ENCODE measurements at regions not wholly inside any gene's neighbourhood (a gene's known extent, or its start where the extent isn't known, plus 50 kb on each side); places are given as distances from the start of the nearest gene placed in this dataset.

GRCh38 chr9:13588151-13589033 is 308.9 kb upstream of the MPDZ start:
- H3K27ac ChIP-seq (ENCODE audit: extremely low read depth, low read depth, low read length) = no peak overlapping the region
- no peaks in the 10 kb centered on the region for H3K36me3 ChIP-seq (ENCODE audit: control insufficient read depth, insufficient read depth, low read length)
- no peaks in the 10 kb centered on the region for H3K4me1 ChIP-seq (replicated peaks in 1 of 2; ENCODE audit: control insufficient read depth in 2 of 2, insufficient read depth in 2 of 2, low read length in 2 of 2)
- no peak overlapping the region for H2AFZ ChIP-seq (ENCODE audit: low read depth, low read length)
- H3K27me3 ChIP-seq (ENCODE audit: control insufficient read depth in 2 of 2, insufficient read depth in 2 of 2, low read length in 2 of 2) = no peaks in the 10 kb centered on the region
- no peak for DNase-seq (ENCODE audit: extremely low read depth in 1 of 4, low spot score in 3 of 4)
- ATAC-seq = no peak
- WGBS (ENCODE audit: insufficient coverage, low coverage, missing lambda C conversion rate) = 2% methylated on average over 4 of the region's 6 CpGs
- H3K9ac ChIP-seq (ENCODE audit: insufficient read depth in 1 of 2, low read depth in 2 of 2, low read length in 2 of 2) = no peak overlapping the region
- no TSS peak for BruUV-seq (replicated peaks)
- TF ChIP-seq ZNF134 (CRISPR knock-in tag; conservative IDR thresholded peaks at IDR 0.05) (no peak), CREM (IDR thresholded peaks at IDR 0.05; ENCODE audit: low read depth) (no peak), MTA1 (IDR thresholded peaks at IDR 0.05; ENCODE audit: borderline replicate concordance) (no peak), BACH1 (tag; IDR thresholded peaks at IDR 0.05) (no peak), TCFL5 (CRISPR knock-in tag; conservative IDR thresholded peaks at IDR 0.05) (no peak), SP1 (CRISPR knock-in tag; IDR thresholded peaks at IDR 0.05) (no peak), MEF2A (IDR thresholded peaks at IDR 0.05; ENCODE audit: control insufficient read depth, low read depth, low read length) (no peak), TRIM24 (IDR thresholded peaks at IDR 0.05) (no peak), ZBTB11 (CRISPR knock-in tag; IDR thresholded peaks at IDR 0.05) (no peak), PHF20 (IDR thresholded peaks at IDR 0.05; ENCODE audit: partially characterized antibody) (no peak)
- TF ChIP-seq, protein P1, sequence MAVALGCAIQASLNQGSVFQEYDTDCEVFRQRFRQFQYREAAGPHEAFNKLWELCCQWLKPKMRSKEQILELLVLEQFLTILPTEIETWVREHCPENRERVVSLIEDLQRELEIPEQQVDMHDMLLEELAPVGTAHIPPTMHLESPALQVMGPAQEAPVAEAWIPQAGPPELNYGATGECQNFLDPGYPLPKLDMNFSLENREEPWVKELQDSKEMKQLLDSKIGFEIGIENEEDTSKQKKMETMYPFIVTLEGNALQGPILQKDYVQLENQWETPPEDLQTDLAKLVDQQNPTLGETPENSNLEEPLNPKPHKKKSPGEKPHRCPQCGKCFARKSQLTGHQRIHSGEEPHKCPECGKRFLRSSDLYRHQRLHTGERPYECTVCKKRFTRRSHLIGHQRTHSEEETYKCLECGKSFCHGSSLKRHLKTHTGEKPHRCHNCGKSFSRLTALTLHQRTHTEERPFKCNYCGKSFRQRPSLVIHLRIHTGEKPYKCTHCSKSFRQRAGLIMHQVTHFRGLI (CRISPR knock-in tag; IDR thresholded peaks at IDR 0.05) = no peak
- TF ChIP-seq, protein P2, sequence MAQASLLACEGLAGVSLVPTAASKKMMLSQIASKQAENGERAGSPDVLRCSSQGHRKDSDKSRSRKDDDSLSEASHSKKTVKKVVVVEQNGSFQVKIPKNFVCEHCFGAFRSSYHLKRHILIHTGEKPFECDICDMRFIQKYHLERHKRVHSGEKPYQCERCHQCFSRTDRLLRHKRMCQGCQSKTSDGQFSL (CRISPR knock-in tag; IDR thresholded peaks at IDR 0.05) = no peak
- TF ChIP-seq, protein P2 (tag; IDR thresholded peaks at IDR 0.05) = no peak
- no peak overlapping the region for H3K4me3 ChIP-seq
- FAIRE-seq = no peak
- H3K9me3 ChIP-seq (replicated peaks; ENCODE audit: control insufficient read depth, insufficient read depth, low read depth, low read length) = no peaks in the 10 kb centered on the region
- H3K4me2 ChIP-seq (ENCODE audit: insufficient read depth, low read length) = no peak overlapping the region
- intact Hi-C loops (cut with micrococcal nuclease) (no loop called here), in situ Hi-C loops (cut with MboI) (no loop called here)
- POLR2A ChIA-PET = no interaction called here
- H3K9me1 ChIP-seq (ENCODE audit: control insufficient read depth, insufficient read depth, low read length) = no peaks in the 10 kb centered on the region
- H4K20me1 ChIP-seq (replicated peaks; ENCODE audit: control insufficient read depth, insufficient read depth, low read length) = no peaks in the 10 kb centered on the region
- CTCF ChIA-PET (ENCODE audit: low intra/inter-chr PET ratio) = no interaction called here
- H3K79me2 ChIP-seq (ENCODE audit: control insufficient read depth, insufficient read depth, low read length) = no peaks in the 10 kb centered on the region

All from K562 (cell line).